Activated naive CD8-positive, alpha-beta T cell treated with anti-CD3 and anti-CD28 coated beads, Interleukin-2, amount 50 U/mL, for 24 hours (primary cell): ENCODE measurements at regions not wholly inside any gene's neighbourhood (a gene's known extent, or its start where the extent isn't known, plus 50 kb on each side); places are given as distances from the start of the nearest gene placed in this dataset.
"Not testable (repeated sequence)": the region's sequence is repeated elsewhere in the genome, so short reads cannot be mapped to it uniquely, and the experiment has no call there.

Experiments used
- ATAC-seq: fragments of 150-1000 bp; cut with Tn5 transposase; one replicate; pipeline ENCODE4 v1.10.0; 2021
- DNase-seq: peaks from one replicate; pipeline ENCODE4 v3.0.0; 2021
- H3K27ac Mint-ChIP-seq: one replicate; pipeline ENCODE4 v1.8.0; 2021; ENCODE audit warnings: mild to moderate bottlenecking, mixed read lengths
- H3K27me3 Mint-ChIP-seq: one replicate; pipeline ENCODE4 v1.8.0; 2021; ENCODE audit warnings: mixed read lengths
- H3K36me3 Mint-ChIP-seq: one replicate; pipeline ENCODE4 v1.8.0; 2021; ENCODE audit warnings: low read depth, mixed read lengths
- H3K4me1 Mint-ChIP-seq: one replicate; pipeline ENCODE4 v1.8.0; 2021; ENCODE audit warnings: mixed read lengths
- H3K4me3 Mint-ChIP-seq: one replicate; pipeline ENCODE4 v1.8.0; 2021; ENCODE audit warnings: mild to moderate bottlenecking, moderate library complexity, mixed read lengths
- H3K9me3 Mint-ChIP-seq: one replicate; pipeline ENCODE4 v1.8.0; 2021; ENCODE audit warnings: mixed read lengths

DNA sequence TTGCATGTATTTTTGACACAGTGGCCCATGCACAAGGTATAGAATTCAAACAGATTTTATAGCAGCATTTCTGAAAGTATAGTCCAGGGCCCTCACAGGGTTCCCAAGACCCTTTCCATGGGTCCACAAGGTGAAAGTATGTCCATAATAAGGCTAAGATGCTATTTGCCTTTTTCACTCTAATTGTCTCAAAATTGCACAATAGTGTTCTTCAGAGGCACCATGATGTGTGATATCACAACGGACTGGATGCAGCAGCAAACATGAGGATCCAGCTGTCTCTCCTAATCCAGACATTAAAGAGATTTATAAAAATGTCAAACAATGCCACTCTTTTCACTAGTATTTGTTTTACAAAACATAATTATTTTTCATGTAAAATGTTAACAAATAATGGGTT lies 88.8 kb upstream of the PRDX6 start:
- H3K4me3 Mint-ChIP-seq: no peak overlapping the region
- H3K36me3 Mint-ChIP-seq: no peaks in the 10 kb centered on the region
- H3K4me1 Mint-ChIP-seq: no peaks in the 10 kb centered on the region
- no peaks in the 10 kb centered on the region for H3K9me3 Mint-ChIP-seq
- no peaks in the 10 kb centered on the region for H3K27me3 Mint-ChIP-seq
- ATAC-seq (no peak), DNase-seq (no peak)
- no peak overlapping the region for H3K27ac Mint-ChIP-seq

DNA sequence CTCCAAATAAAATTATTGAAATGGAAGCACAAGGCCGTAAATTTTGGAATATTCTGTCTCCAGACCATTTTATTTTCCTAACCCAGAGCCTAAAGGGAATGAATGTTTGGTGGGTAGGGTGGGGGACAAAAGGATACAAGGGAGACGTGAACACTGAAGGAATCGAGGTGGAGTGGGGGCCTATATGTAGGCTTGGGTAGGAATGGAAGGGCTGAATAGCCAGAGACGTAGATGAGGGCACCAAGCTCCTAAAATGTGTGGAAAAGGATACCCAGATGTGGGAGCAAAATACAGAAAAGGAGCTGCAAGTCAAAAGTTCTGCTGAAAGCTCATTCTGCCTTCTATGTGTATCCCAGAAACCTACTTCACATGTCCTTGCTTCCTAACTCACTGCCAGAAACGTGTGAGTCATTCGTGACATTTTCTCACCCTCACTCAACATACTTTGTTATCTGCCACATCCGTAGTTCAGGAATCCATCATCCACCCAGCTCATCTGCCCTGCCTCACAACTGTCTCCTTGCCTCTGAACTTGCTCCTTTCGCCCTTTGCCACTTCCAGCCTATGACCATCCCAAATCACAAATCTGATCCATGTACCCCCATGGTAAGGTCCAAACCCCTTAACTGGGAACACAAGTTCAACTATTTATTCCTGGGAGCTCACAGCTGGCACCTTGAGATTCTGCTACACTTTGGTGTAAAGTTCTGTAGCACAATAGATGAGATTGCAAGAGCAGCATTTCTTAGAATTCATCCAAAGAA lies 84.1 kb upstream of the PRDX6 start:
- DNase-seq (no peak), ATAC-seq (no peak)
- no peak overlapping the region for H3K4me3 Mint-ChIP-seq
- H3K27me3 Mint-ChIP-seq: no peaks in the 10 kb centered on the region
- H3K27ac Mint-ChIP-seq: no peak overlapping the region
- H3K36me3 Mint-ChIP-seq: no peaks in the 10 kb centered on the region
- H3K4me1 Mint-ChIP-seq: no peaks in the 10 kb centered on the region
- H3K9me3 Mint-ChIP-seq: no peaks in the 10 kb centered on the region

DNA sequence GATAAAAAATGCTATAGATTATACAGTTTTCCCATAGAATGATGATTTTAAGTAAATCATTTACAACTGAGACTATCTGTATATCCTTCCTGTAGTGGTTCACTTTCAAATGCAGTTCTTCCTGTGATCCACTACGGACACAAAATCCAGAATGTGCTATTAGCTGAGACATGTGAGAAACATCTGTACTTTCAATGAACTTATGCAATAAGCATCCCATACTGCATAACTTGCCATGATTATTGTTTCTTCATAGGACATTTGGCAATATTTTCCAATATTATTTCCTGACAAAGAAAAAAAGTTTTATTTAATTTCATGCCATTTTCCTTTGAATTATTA lies 83.5 kb upstream of the PRDX6 start:
- Mint-ChIP-seq H3K36me3 (no peaks in the 10 kb centered on the region), H3K4me3 (no peak overlapping the region), H3K27me3 (no peaks in the 10 kb centered on the region), H3K9me3 (no peaks in the 10 kb centered on the region), H3K4me1 (no peaks in the 10 kb centered on the region), H3K27ac (no peak overlapping the region)
- DNase-seq: no peak
- ATAC-seq: no peak

DNA sequence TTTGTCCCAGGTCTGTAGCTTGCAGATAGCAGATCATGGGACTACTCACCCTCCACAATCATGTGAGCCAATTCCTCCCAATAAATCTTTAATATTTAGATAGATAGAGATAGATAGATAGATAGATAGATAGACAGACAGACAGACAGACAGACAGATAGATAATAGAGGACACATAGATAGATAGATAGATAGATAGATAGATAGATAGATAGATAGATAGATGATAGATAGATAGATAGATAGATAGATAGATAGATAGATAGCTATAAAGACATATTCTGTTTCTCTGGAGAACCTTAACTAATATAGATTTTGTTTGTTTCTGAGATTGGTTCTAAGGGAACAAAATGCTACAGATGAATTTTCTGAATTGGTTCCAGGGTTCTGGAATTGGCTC lies 82.3 kb upstream of the PRDX6 start:
- H3K4me3 Mint-ChIP-seq, H3K36me3 Mint-ChIP-seq, H3K9me3 Mint-ChIP-seq, H3K27me3 Mint-ChIP-seq, H3K4me1 Mint-ChIP-seq, ATAC-seq, DNase-seq, H3K27ac Mint-ChIP-seq: not testable (repeated sequence)

DNA sequence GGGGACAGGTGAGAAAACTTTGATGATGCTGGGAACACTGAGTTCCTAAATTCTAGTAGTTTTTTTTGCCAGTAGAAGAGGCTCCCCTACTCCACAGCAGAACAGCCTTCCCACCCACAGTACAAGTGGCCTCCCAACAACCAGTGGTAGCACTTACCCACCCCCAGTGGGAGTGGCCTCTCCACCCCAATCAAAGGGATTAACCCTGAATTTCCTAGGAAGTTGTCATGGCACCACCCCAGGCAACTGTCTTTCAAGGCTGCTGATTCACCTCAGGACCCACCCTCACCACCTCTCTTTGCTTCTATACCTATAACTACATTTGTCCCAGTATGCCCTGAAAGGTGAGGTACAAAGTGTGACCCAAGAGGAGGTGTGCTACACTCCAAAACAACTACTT lies 81.4 kb upstream of the PRDX6 start:
- ATAC-seq: no peak
- H3K27me3 Mint-ChIP-seq: no peaks in the 10 kb centered on the region
- no peaks in the 10 kb centered on the region for H3K9me3 Mint-ChIP-seq

DNA sequence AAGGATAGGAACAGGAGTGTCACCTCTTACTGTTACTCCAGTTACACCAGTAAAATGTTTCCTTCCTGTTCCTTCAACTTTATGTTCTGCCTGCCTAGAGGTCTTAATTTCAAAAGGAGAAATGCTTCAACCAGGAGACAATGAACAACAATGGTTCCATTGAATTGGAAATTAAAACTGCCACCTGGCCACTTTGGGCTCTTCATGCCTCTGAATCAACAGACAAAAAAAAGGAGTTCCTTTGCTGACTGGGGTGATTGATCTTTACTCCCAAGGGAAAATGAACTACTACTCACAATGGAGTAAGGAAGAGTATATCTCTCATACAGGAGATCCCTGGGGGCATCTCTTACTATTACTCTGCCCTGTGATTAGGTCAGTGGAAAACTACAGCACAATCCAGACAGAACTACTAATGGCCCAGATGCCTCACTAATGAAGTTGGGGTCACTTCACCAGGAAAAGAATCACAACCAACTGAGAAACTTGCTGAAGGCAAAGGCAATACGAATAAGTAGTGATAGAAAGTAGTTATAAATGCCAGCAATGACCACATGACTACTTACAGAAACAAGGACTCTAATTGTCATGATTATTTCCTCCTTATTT lies 76.6 kb upstream of the PRDX6 start:
- no peaks in the 10 kb centered on the region for H3K27me3 Mint-ChIP-seq
- H3K9me3 Mint-ChIP-seq: no peaks in the 10 kb centered on the region
- no peak overlapping the region for H3K4me3 Mint-ChIP-seq
- H3K27ac Mint-ChIP-seq: no peak overlapping the region
- no peaks in the 10 kb centered on the region for H3K36me3 Mint-ChIP-seq
- ATAC-seq: no peak
- no peak for DNase-seq
- no peaks in the 10 kb centered on the region for H3K4me1 Mint-ChIP-seq

More for the DNA sequence above, 81.4 kb upstream of the PRDX6 start:
- H3K4me1 Mint-ChIP-seq: no peaks in the 10 kb centered on the region
- H3K36me3 Mint-ChIP-seq: no peaks in the 10 kb centered on the region
- no peak for DNase-seq
- H3K27ac Mint-ChIP-seq: no peak overlapping the region
- H3K4me3 Mint-ChIP-seq: no peak overlapping the region

DNA sequence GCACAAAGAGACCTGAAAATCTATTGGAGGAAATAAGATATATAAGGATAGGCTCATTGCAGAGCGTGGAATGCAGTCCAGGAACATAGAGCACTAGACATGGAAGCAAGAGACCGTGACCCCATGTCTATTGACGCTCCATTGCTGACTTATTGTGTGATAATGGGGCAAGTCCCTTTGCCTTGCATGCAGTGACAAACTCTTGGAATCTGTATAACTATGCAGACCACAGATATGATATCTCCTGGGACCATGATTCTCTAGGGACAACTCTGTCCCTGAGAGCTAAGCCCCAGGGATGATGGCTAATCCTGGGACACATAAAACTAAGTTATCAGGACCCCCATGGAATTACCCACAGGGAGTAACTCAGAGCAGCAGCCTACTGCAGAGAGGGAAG lies 73.1 kb upstream of the PRDX6 start:
- no peaks in the 10 kb centered on the region for H3K36me3 Mint-ChIP-seq
- H3K4me3 Mint-ChIP-seq: no peak overlapping the region
- no peaks in the 10 kb centered on the region for H3K9me3 Mint-ChIP-seq
- ATAC-seq: no peak
- no peak overlapping the region for H3K27ac Mint-ChIP-seq
- peaks cover 23% of the 10 kb centered on the region for H3K4me1 Mint-ChIP-seq
- H3K27me3 Mint-ChIP-seq: no peaks in the 10 kb centered on the region
- no peak for DNase-seq

DNA sequence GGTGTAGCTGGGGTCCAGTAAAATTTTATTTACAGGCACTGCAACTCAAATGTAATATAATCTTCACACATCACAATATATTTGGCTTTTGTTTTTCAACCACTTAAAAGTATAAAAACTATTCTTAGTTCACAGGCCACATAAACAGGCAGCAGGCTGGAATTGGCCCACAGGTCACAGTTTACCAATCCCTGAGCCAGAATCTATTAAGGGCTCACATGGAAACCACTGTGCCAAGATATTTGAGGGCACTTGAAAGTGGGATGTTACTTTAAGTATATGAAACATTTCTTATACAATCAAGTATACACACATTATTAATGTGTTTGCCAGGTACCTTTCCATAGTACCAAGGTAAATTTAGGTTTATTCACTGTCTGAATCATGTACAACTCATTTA lies 71.9 kb upstream of the PRDX6 start:
- no peak for ATAC-seq

DNA sequence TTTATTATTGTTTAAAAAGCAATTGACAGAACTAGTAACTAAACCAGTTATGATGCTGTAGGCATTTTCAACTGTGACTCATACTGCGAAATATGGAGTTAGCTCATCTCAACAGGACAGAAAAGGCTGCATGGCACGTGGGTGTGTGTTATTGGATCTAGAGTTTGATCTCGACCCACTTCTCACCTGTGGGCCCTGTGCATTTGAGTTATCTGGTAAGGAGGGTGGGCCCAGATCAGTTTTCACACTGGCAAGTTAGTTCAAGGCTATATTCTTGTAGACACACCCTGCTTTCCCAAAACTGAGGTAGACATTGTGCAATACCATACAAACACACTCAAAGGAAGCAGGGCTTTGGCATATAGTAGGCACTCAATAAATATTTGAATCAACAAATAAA lies 71.3 kb upstream of the PRDX6 start:
- Mint-ChIP-seq H3K4me1 (peaks cover 40% of the 10 kb centered on the region), H3K4me3 (no peak overlapping the region), H3K27ac (no peak overlapping the region), H3K36me3 (no peaks in the 10 kb centered on the region), H3K27me3 (no peaks in the 10 kb centered on the region), H3K9me3 (no peaks in the 10 kb centered on the region)
- DNase-seq: no peak
- no peak for ATAC-seq

More for the DNA sequence above, 71.9 kb upstream of the PRDX6 start:
- Mint-ChIP-seq H3K27ac (no peak overlapping the region), H3K27me3 (no peaks in the 10 kb centered on the region), H3K4me3 (no peak overlapping the region), H3K36me3 (no peaks in the 10 kb centered on the region), H3K9me3 (no peaks in the 10 kb centered on the region), H3K4me1 (peaks cover 34% of the 10 kb centered on the region)
- no peak for DNase-seq

DNA sequence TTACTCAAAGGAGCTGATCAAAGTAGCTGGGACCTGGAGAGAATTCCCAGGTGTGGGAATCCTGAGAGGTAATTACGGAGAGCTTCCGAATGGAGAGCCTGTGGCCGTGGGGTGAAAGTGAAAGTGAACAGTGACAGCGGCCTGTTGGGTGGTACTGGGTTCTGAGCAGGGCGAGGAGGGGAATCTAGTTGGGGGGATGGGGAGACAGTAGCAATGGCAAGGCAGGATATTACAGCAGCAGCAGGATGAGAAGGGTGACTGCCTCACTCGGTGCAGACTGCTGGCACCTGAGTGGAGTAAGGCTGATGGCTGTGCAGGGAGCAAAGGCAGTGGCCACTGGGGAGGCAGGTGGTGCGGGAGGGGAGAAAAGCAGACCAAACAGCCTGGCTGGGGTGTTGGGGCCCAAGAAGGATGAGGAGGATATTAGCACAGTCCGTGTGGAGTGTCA lies 70.3 kb upstream of the PRDX6 start:
- H3K27ac Mint-ChIP-seq: peak overlapping the region; percentile 25
- no peaks in the 10 kb centered on the region for H3K9me3 Mint-ChIP-seq
- H3K4me1 Mint-ChIP-seq: peaks cover 47% of the 10 kb centered on the region
- ATAC-seq (peak; percentile 33), DNase-seq (no peak)
- no peaks in the 10 kb centered on the region for H3K36me3 Mint-ChIP-seq
- peak overlapping the region; percentile 39 for H3K4me3 Mint-ChIP-seq
- H3K27me3 Mint-ChIP-seq: no peaks in the 10 kb centered on the region

DNA sequence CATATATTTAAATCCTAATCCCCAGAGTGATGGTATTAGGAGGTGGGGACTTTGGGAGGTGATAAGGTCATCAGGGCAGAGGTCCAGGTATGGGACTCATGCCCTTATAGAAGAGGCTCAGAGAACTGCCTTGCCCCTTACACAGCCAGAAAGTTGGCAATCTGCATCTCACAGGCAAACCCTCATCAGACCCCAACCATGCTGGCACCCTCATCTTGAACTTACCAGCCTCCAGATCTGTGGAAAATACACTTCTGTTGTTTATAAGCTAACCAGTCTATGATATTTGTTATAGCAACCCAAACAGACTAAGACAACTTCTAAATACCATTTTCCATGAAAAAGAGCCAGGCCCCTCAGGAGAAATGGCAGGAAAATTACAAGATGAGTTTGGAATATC lies 69.3 kb upstream of the PRDX6 start:
- ATAC-seq (no peak), DNase-seq (no peak)
- H3K27ac Mint-ChIP-seq: no peak overlapping the region
- no peaks in the 10 kb centered on the region for H3K27me3 Mint-ChIP-seq
- no peaks in the 10 kb centered on the region for H3K9me3 Mint-ChIP-seq
- H3K36me3 Mint-ChIP-seq: no peaks in the 10 kb centered on the region
- H3K4me1 Mint-ChIP-seq: peaks cover 55% of the 10 kb centered on the region
- H3K4me3 Mint-ChIP-seq: no peak overlapping the region

DNA sequence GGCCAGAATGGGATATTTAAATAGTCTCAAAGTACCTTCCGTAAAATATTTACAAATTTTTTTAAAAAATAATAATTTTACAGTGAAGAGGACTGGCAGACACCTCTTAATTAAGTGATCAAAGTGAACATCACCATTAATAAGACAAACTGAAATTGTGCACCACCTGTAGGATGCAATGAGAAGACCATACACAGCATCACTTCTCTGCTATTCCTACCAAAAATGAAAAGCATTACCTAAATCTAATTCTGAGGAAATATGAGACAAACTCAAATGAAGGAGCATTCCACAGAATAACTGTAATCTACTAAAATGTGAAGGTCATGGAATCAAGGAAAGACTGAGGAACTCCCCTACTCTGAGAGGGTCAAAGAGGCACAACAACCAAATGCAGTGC lies 68.2 kb upstream of the PRDX6 start:
- ATAC-seq (no peak), DNase-seq (no peak)
- Mint-ChIP-seq H3K27me3 (no peaks in the 10 kb centered on the region), H3K36me3 (no peaks in the 10 kb centered on the region), H3K4me3 (no peak overlapping the region), H3K9me3 (no peaks in the 10 kb centered on the region), H3K27ac (no peak overlapping the region), H3K4me1 (peaks cover 66% of the 10 kb centered on the region)

DNA sequence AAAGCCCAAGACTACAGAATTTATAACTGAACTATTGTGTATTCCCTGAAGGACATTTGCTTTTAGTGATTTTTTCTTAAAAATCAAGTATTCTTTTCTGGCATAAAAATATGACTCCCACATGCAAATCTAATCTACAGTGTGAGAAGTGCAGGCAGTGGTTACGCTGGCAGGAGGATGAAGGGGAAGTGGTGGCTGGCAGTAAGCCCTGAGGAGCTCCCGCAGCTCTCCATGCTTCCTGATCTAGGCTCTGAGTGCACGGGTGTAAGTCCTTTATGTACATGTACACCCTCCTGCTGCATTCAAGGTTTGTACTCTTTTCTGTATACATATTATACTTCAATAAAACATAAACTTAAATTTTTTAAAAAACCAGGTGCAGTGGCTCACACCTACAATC lies 67.5 kb upstream of the PRDX6 start:
- Mint-ChIP-seq H3K9me3 (no peaks in the 10 kb centered on the region), H3K4me3 (no peak overlapping the region), H3K36me3 (no peaks in the 10 kb centered on the region), H3K27ac (no peak overlapping the region), H3K4me1 (peaks cover 73% of the 10 kb centered on the region), H3K27me3 (no peaks in the 10 kb centered on the region)
- DNase-seq (no peak), ATAC-seq (no peak)

DNA sequence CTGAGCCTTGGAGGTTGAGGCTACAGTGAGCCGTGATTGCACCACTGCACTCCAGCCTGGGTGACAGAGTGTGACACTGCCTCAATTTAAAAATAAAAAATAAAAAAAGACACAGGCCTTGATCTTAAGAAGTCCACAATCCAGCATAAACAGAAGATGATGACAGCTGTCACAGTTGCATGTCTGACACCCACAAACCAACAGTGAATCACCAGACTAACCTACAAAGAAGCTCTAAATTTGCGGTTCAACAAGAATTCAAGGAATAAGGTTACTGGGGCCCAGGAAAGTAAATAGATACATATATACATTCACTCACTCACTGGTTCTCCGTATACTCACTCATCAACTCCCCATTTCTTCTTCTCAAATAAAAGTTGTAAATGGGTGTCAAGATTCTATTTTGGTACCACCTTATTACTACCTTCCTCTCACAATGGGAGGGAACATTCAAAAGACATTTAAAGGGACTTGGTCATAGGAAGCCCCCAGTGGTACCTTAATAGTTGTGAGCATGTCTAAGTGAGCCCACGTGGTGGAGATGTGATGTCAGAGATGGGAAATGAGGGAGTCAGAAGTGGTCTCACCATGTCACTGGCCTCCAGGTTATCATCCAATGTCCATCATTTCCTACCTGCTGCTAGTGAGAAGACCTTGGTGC lies 66.9 kb upstream of the PRDX6 start:
- DNase-seq (no peak), ATAC-seq (peak; percentile 67)
- Mint-ChIP-seq H3K27ac (peak overlapping the region; percentile 78), H3K27me3 (no peaks in the 10 kb centered on the region), H3K36me3 (no peaks in the 10 kb centered on the region), H3K4me1 (peaks cover 80% of the 10 kb centered on the region), H3K9me3 (no peaks in the 10 kb centered on the region), H3K4me3 (peak overlapping the region; percentile 43)

DNA sequence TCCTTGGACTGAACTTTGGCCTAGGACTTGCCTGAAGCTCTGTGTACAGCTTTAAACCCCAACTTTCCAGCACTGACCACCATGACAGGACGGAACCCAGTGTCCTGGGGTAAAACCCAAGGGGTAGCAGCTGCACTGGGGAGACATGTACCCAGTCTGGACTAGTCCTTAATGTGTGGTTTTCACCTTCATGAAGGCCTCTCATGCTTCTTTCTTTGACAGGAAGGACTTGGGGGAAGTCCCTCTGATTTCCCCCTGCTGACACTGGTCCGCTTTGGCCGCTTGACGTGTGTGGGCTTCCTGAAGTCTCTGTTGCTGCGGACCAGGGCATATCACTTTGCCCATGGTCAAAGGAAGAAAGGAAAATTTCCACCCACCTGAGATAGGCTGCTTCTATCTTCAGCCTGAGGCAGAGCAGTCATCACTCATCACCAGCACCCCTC lies 66.3 kb upstream of the PRDX6 start:
- ATAC-seq: peak; percentile 30
- Mint-ChIP-seq H3K9me3 (no peaks in the 10 kb centered on the region), H3K4me3 (peak overlapping the region; percentile 43), H3K27ac (peak overlapping the region; percentile 78), H3K27me3 (no peaks in the 10 kb centered on the region), H3K36me3 (no peaks in the 10 kb centered on the region), H3K4me1 (peaks cover 83% of the 10 kb centered on the region)
- DNase-seq: peak; percentile 28
